GM18507 (cell line): ENCODE measurements at regions not wholly inside any gene's neighbourhood (a gene's known extent, or its start where the extent isn't known, plus 50 kb on each side); places are given as distances from the start of the nearest gene placed in this dataset.
"Not testable (repeated sequence)": the region's sequence is repeated elsewhere in the genome, so short reads cannot be mapped to it uniquely, and the experiment has no call there.

Experiments used
- DNase-seq: peaks from one replicate; pipeline ENCODE4 v3.0.0; 2011; ENCODE audit warnings: low read depth; ENCODE audit not compliant: insufficient read length; ENCODE audit errors: extremely low spot score
- FAIRE-seq: peaks from 2 replicates; lab custom pipeline; 2011; peaks lifted over from hg19 to GRCh38; lab: Jason Lieb, UNC

GRCh38 chr1:181951213-181951612, 110.3 kb downstream of the ZNF648 start:
- no peak for DNase-seq
- FAIRE-seq, result no peak

GRCh38 chr1:181949500-181949899, 112.0 kb downstream of the ZNF648 start:
- FAIRE-seq, result no peak
- DNase-seq, result no peak

- DNase-seq (no peak), FAIRE-seq (no peak)
These were observed 113.1 kb downstream of the ZNF648 start for GRCh38 chr1:181948372-181948771.

GRCh38 chr1:181947441-181947840, 114.1 kb downstream of the ZNF648 start:
- FAIRE-seq, result no peak

GRCh38 chr1:181936768-181937581, 124.5 kb downstream of the ZNF648 start:
- FAIRE-seq, result peak; percentile 94
- peak; percentile 54 for DNase-seq

More at GRCh38 chr1:181947441-181947840, 114.1 kb downstream of the ZNF648 start:
- DNase-seq, result no peak

- DNase-seq, result peak; percentile 4
- peak; percentile 29 for FAIRE-seq
These were observed 125.2 kb downstream of the ZNF648 start for GRCh38 chr1:181936269-181936668.

- peak; percentile 81 for FAIRE-seq
- no peak for DNase-seq
These were observed 129.6 kb downstream of the ZNF648 start for GRCh38 chr1:181931873-181932272.

GRCh38 chr1:181930187-181930586, 131.3 kb downstream of the ZNF648 start:
- no peak for DNase-seq
- no peak for FAIRE-seq

GRCh38 chr1:181926697-181927096, 134.8 kb downstream of the ZNF648 start:
- DNase-seq (no peak), FAIRE-seq (no peak)

GRCh38 chr1:181924034-181924433, 137.5 kb downstream of the ZNF648 start:
- not testable (repeated sequence) for FAIRE-seq, DNase-seq

- FAIRE-seq (no peak), DNase-seq (no peak)
These were observed 142.0 kb downstream of the ZNF648 start for GRCh38 chr1:181919542-181919941.

- DNase-seq (no peak), FAIRE-seq (no peak)
These were observed 142.5 kb downstream of the ZNF648 start for GRCh38 chr1:181918880-181919525.

GRCh38 chr1:181911715-181912114, 149.8 kb downstream of the ZNF648 start:
- DNase-seq, result no peak
- no peak for FAIRE-seq

- DNase-seq, result no peak
- FAIRE-seq, result no peak
These were observed 150.6 kb downstream of the ZNF648 start for GRCh38 chr1:181910905-181911304.

- no peak for FAIRE-seq
These were observed 152.5 kb downstream of the ZNF648 start for GRCh38 chr1:181909010-181909409.

GRCh38 chr1:181906631-181907030, 154.9 kb downstream of the ZNF648 start:
- DNase-seq (no peak), FAIRE-seq (no peak)

More at GRCh38 chr1:181909010-181909409, 152.5 kb downstream of the ZNF648 start:
- no peak for DNase-seq

GRCh38 chr1:181905944-181906597, 155.4 kb downstream of the ZNF648 start:
- FAIRE-seq, result no peak
- no peak for DNase-seq

GRCh38 chr1:181898773-181899172, 162.7 kb downstream of the ZNF648 start:
- FAIRE-seq (no peak), DNase-seq (no peak)

- DNase-seq, result no peak
- FAIRE-seq, result no peak
These were observed 164.7 kb downstream of the ZNF648 start for GRCh38 chr1:181896824-181897223.

GRCh38 chr1:181894439-181894859, 167.1 kb downstream of the ZNF648 start:
- no peak for FAIRE-seq
- no peak for DNase-seq
